Stomach (tissue), 8 donors: ENCODE measurements at regions not wholly inside any gene's neighbourhood (a gene's known extent, or its start where the extent isn't known, plus 50 kb on each side); places are given as distances from the start of the nearest gene placed in this dataset.

Source experiments
- DNase-seq, 2 donors: peaks; one replicate each; pipeline versions ENCODE4 v3.0.0 to v3.0.0-alpha.2; 2013 to 2019
- H3K27ac ChIP-seq, 5 donors: fragments of 200-600 bp in 4 of 5; sonication (generic) in 4 of 5; one replicate each; pipeline ENCODE4 v1.5.1; 2013 to 2019; ENCODE audit warnings: mild to moderate bottlenecking in 1 of 5, moderate library complexity in 1 of 5
- H3K27me3 ChIP-seq, 3 donors: fragments of 200-600 bp; sonication (generic); one replicate each; pipeline ENCODE4 v1.5.1; 2017 to 2019; ENCODE audit warnings: mixed run types in 1 of 3
- H3K36me3 ChIP-seq, 4 donors: fragments of 200-600 bp; sonication (generic); 1 replicate in 3 of 4; 2 replicates in 1 of 4; pipeline ENCODE4 v1.5.1; 2016 to 2019
- H3K4me1 ChIP-seq, 4 donors: fragments of 200-600 bp; sonication (generic); one replicate each; pipeline ENCODE4 v1.5.1; 2016 to 2019
- H3K4me3 ChIP-seq, 4 donors: fragments of 200-600 bp; sonication (generic) in 3 of 4; one replicate each; pipeline ENCODE4 v1.5.1; 2016 to 2019; ENCODE audit warnings: mild to moderate bottlenecking in 1 of 4
- H3K9me3 ChIP-seq, 4 donors: fragments of 200-600 bp; sonication (generic); one replicate each; pipeline ENCODE4 v1.5.1; 2016 to 2019
- EP300 ChIP-seq: sonication (generic); formaldehyde crosslinking; IDR thresholded peaks from one replicate; pipeline ENCODE4 v1.6.1; 2017; ENCODE audit warnings: antibody characterized with exemption
- POLR2A ChIP-seq, 4 donors: fragments of 450-650 bp; IDR thresholded peaks; one replicate each; pipeline ENCODE4 v1.6.1; 2016; ENCODE audit warnings: antibody characterized with exemption in 4 of 4, control low read depth in 2 of 4, mild to moderate bottlenecking in 1 of 4, moderate library complexity in 1 of 4
- POLR2AphosphoS5 ChIP-seq, 3 donors: sonication (generic); formaldehyde crosslinking; IDR thresholded peaks; one replicate each; pipeline ENCODE4 v1.6.1; 2016; ENCODE audit warnings: antibody characterized with exemption in 3 of 3
- WGBS, 5 donors: extraction: QIAGEN DNeasy Blood & Tissue Kit in 3 of 5; methylation state at CpG; one replicate each; pipeline versions ENCODE4 v1.1.5 to v1.1.7; 2013 to 2018; 5-methylcytosine and 5-hydroxymethylcytosine counted together
- intact Hi-C: fragments of 100-400 bp; cut with DNase I; formaldehyde crosslinking; loops from one replicate; pipeline ENCODE4 v1.15.1; 2023; ENCODE audit warnings: low total_unique reads
- TF ChIP-seq, protein P1 (sequence below), 7 experiments: fragments of 450-650 bp in 4 of 7; fragments of 200-600 bp in 3 of 7; sonication (generic) in 3 of 7; IDR thresholded peaks; one replicate each; pipeline ENCODE4 v1.5.1; 2016 to 2019; ENCODE audit warnings: antibody characterized with exemption in 7 of 7, control low read depth in 2 of 7, mild to moderate bottlenecking in 1 of 7
- donor health status: healthy with polysubstance abuse.
- donor health status: Bipolar disorder and iron deficiency.
- donor health status: healthy.

- intact Hi-C loops = no loop called here
- no peaks in the 10 kb centered on the region for H3K27me3 ChIP-seq
- H3K4me1 ChIP-seq = no peaks in the 10 kb centered on the region
- H3K36me3 ChIP-seq = no peaks in the 10 kb centered on the region
- no peak for DNase-seq
- no peak overlapping the region for H3K27ac ChIP-seq
- H3K9me3 ChIP-seq = no peaks in the 10 kb centered on the region
- H3K4me3 ChIP-seq = no peak overlapping the region
- TF ChIP-seq POLR2AphosphoS5 (IDR thresholded peaks at IDR 0.05) (no peak), EP300 (no peak), POLR2A (IDR thresholded peaks at IDR 0.05) (no peak)
- TF ChIP-seq, protein P1, sequence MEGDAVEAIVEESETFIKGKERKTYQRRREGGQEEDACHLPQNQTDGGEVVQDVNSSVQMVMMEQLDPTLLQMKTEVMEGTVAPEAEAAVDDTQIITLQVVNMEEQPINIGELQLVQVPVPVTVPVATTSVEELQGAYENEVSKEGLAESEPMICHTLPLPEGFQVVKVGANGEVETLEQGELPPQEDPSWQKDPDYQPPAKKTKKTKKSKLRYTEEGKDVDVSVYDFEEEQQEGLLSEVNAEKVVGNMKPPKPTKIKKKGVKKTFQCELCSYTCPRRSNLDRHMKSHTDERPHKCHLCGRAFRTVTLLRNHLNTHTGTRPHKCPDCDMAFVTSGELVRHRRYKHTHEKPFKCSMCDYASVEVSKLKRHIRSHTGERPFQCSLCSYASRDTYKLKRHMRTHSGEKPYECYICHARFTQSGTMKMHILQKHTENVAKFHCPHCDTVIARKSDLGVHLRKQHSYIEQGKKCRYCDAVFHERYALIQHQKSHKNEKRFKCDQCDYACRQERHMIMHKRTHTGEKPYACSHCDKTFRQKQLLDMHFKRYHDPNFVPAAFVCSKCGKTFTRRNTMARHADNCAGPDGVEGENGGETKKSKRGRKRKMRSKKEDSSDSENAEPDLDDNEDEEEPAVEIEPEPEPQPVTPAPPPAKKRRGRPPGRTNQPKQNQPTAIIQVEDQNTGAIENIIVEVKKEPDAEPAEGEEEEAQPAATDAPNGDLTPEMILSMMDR (IDR thresholded peaks at IDR 0.05) = no peak
- WGBS, 5 donors = 57 to 61% (median 59%) methylated on average over 2 of the region's 2 CpGs
Measured at GRCh38 chr18:73879766-73880165, 267.9 kb downstream of the FBXO15 start.

GRCh38 chr18:73879328-73879727 lies 268.3 kb downstream of the FBXO15 start:
- Histone ChIP-seq H3K4me1 (no peaks in the 10 kb centered on the region), H3K4me3 (no peak overlapping the region), H3K36me3 (no peaks in the 10 kb centered on the region), H3K27ac (no peak overlapping the region), H3K9me3 (no peaks in the 10 kb centered on the region), H3K27me3 (no peaks in the 10 kb centered on the region)
- intact Hi-C loops = no loop called here
- DNase-seq = no peak
- TF ChIP-seq POLR2A (IDR thresholded peaks at IDR 0.05) (no peak), EP300 (no peak), POLR2AphosphoS5 (IDR thresholded peaks at IDR 0.05) (no peak)
- TF ChIP-seq, protein P1 (IDR thresholded peaks at IDR 0.05) = no peak
- 58 to 73% (median 70%) methylated on average over 1 of the region's 1 CpG for whole genome bisulfite sequencing, 5 donors

DNA sequence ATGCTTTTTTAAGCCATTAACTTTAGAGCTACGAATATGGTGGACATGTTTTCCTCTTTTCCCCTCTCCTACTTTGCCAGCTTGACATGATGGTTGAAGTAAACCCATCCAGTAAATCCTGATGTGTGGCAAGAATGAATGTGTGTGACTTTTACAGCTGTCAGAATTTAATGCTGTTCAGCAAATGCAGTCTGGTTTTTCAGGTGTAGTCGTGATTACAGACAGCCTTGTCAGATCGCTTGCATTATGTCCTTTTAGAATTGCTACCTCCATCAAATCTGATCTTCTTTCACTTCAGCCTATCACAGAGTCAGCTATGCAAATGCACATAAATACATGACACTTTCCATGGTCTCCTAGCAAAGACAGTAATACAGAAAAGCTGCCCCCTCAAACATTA lies 278.5 kb downstream of the FBXO15 start:
- H3K4me3 ChIP-seq = no peak overlapping the region
- WGBS, 5 donors = 67 to 73% (median 70%) methylated on average over 3 of the region's 3 CpGs
- DNase-seq = no peak
- H3K27me3 ChIP-seq = no peaks in the 10 kb centered on the region
- no peaks in the 10 kb centered on the region for H3K36me3 ChIP-seq
- no peak for TF ChIP-seq POLR2AphosphoS5 (IDR thresholded peaks at IDR 0.05)
- TF ChIP-seq, protein P1 (IDR thresholded peaks at IDR 0.05) = no peak
- TF ChIP-seq EP300 = no peak
- no peak for TF ChIP-seq POLR2A (IDR thresholded peaks at IDR 0.05)
- no peaks in the 10 kb centered on the region for H3K9me3 ChIP-seq
- intact Hi-C loops = no loop called here
- no peaks in the 10 kb centered on the region for H3K4me1 ChIP-seq
- no peak overlapping the region for H3K27ac ChIP-seq

DNA sequence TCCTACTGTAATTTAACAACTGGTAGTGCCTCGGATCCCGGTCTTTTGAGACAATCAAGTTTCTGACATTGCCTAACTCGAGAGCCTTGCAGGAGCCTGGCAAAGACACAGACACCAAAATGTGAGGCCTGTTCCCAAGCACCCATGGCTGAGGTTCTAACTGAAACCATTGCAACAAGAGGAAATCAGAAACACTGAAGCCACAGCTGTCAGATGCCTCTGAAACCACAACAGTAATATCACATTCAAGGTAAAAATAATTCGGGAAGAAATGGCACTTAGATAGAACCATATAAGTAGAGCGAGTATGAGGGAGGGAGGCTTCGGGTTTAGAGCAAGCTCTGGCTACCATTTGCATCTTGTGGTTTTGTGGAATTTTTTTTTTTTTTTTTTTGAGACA lies 285.9 kb downstream of the FBXO15 start:
- TF ChIP-seq EP300 (no peak), POLR2A (IDR thresholded peaks at IDR 0.05) (no peak), POLR2AphosphoS5 (IDR thresholded peaks at IDR 0.05) (no peak)
- TF ChIP-seq, protein P1 (IDR thresholded peaks at IDR 0.05) = no peak
- WGBS, 5 donors = 54 to 80% (median 74%) methylated on average over 6 of the region's 6 CpGs
- no peaks in the 10 kb centered on the region for H3K4me1 ChIP-seq
- no peak overlapping the region for H3K27ac ChIP-seq
- no peaks in the 10 kb centered on the region for H3K9me3 ChIP-seq
- no peak overlapping the region for H3K4me3 ChIP-seq
- H3K36me3 ChIP-seq = no peaks in the 10 kb centered on the region
- no peaks in the 10 kb centered on the region for H3K27me3 ChIP-seq
- intact Hi-C loops = no loop called here
- no peak for DNase-seq
